ENCODE measurements at regions not wholly inside any gene's neighbourhood (a gene's known extent, or its start where the extent isn't known, plus 50 kb on each side); places are given as distances from the start of the nearest gene placed in this dataset.

- no peak for DNase-seq
Measured at GRCh38 chr1:168386492-168386891, 105.8 kb downstream of the TBX19 start.

- no peak for DNase-seq
Measured at GRCh38 chr1:168381850-168382249, 101.2 kb downstream of the TBX19 start.

GRCh38 chr1:168380945-168381344 lies 100.3 kb downstream of the TBX19 start:
- no peak for DNase-seq

- DNase-seq = no peak
Measured at GRCh38 chr1:168379104-168379860, 98.6 kb downstream of the TBX19 start.

GRCh38 chr1:168375566-168376300 lies 95.1 kb downstream of the TBX19 start:
- DNase-seq = no peak

- no peak for DNase-seq
Measured at GRCh38 chr1:168374566-168374965, 93.9 kb downstream of the TBX19 start.

- DNase-seq = no peak
Measured at GRCh38 chr1:168373869-168374268, 93.2 kb downstream of the TBX19 start.

GRCh38 chr1:168372861-168373371 lies 92.2 kb downstream of the TBX19 start:
- no peak for DNase-seq

- no peak for DNase-seq
Measured at GRCh38 chr1:168372307-168372706, 91.6 kb downstream of the TBX19 start.

- no peak for DNase-seq
Measured at GRCh38 chr1:168371477-168371876, 90.8 kb downstream of the TBX19 start.

- no peak for DNase-seq
Measured at GRCh38 chr1:168370586-168370985, 89.9 kb downstream of the TBX19 start.

GRCh38 chr1:168369655-168370054 lies 89.0 kb downstream of the TBX19 start:
- no peak for DNase-seq

- no peak for DNase-seq
Measured at GRCh38 chr1:168368131-168368530, 87.5 kb downstream of the TBX19 start.

GRCh38 chr1:168365719-168366479 lies 85.2 kb downstream of the TBX19 start:
- no peak for DNase-seq
